Body of pancreas (tissue), 4 donors: ENCODE measurements at regions not wholly inside any gene's neighbourhood (a gene's known extent, or its start where the extent isn't known, plus 50 kb on each side); places are given as distances from the start of the nearest gene placed in this dataset.

ENCODE experiments used
- CTCF ChIP-seq, 7 experiments: fragments of 450-650 bp in 4 of 7; fragments of 200-600 bp in 3 of 7; sonication (generic) in 3 of 7; IDR thresholded peaks; one replicate each; pipeline ENCODE4 v1.5.1; 2016 to 2019; ENCODE audit warnings: antibody characterized with exemption in 7 of 7
- POLR2A ChIP-seq, 3 donors: fragments of 450-650 bp; IDR thresholded peaks; one replicate each; pipeline ENCODE4 v1.6.1; 2016; ENCODE audit warnings: antibody characterized with exemption in 3 of 3, mild to moderate bottlenecking in 2 of 3

- TF ChIP-seq CTCF (IDR thresholded peaks at IDR 0.05): no peak
- TF ChIP-seq POLR2A (IDR thresholded peaks at IDR 0.05): no peak
These were observed 166.5 kb downstream of the MAIP1 start for GRCh38 chr2:200121931-200122330.
